ENCODE measurements at regions not wholly inside any gene's neighbourhood (a gene's known extent, or its start where the extent isn't known, plus 50 kb on each side); places are given as distances from the start of the nearest gene placed in this dataset.

GRCh38 chr1:164228928-164229327 lies 330.1 kb upstream of the PBX1 start:
- no peak for TF ChIP-seq JUN (IDR thresholded peaks at IDR 0.05; ENCODE audit: borderline replicate concordance, insufficient read depth, insufficient read length, low read depth)
- no peak for TF ChIP-seq CTCF (IDR thresholded peaks at IDR 0.05; ENCODE audit: extremely low read depth in 1 of 2, insufficient read depth in 1 of 2, low read depth in 1 of 2, low read length in 2 of 2)
- no peak for TF ChIP-seq MYC (IDR thresholded peaks at IDR 0.05; ENCODE audit: low read depth, low read length)
- no peak for TF ChIP-seq POLR2A (IDR thresholded peaks at IDR 0.05; ENCODE audit: low read depth, low read length)
